ENCODE measurements at regions not wholly inside any gene's neighbourhood (a gene's known extent, or its start where the extent isn't known, plus 50 kb on each side); places are given as distances from the start of the nearest gene placed in this dataset.

GRCh38 chr6:155528982-155529453 is 73.4 kb upstream of the NOX3 start:
- Histone ChIP-seq H3K4me1 (ENCODE audit: control insufficient read depth, insufficient read depth, low read length) (no peaks in the 10 kb centered on the region), H3K27me3 (ENCODE audit: control insufficient read depth, insufficient read depth, low read length) (no peaks in the 10 kb centered on the region), H3K27ac (ENCODE audit: low read length) (no peak overlapping the region), H3K36me3 (ENCODE audit: control insufficient read depth, insufficient read depth, low read length) (no peaks in the 10 kb centered on the region), H3K4me3 (ENCODE audit: low read length) (no peak overlapping the region), H3K9me3 (ENCODE audit: control insufficient read depth, insufficient read depth, low read length) (no peaks in the 10 kb centered on the region)
- no peak for DNase-seq (ENCODE audit: low read depth, low spot score)
- WGBS (ENCODE audit: insufficient coverage, insufficient read length): no CpG with 5 or more reads among the region's 2 CpGs

GRCh38 chr6:155528335-155528734 is 72.7 kb upstream of the NOX3 start:
- Histone ChIP-seq H3K9me3 (ENCODE audit: control insufficient read depth, insufficient read depth, low read length) (no peaks in the 10 kb centered on the region), H3K4me3 (ENCODE audit: low read length) (no peak overlapping the region), H3K36me3 (ENCODE audit: control insufficient read depth, insufficient read depth, low read length) (no peaks in the 10 kb centered on the region), H3K27ac (ENCODE audit: low read length) (no peak overlapping the region), H3K27me3 (ENCODE audit: control insufficient read depth, insufficient read depth, low read length) (no peaks in the 10 kb centered on the region), H3K4me1 (ENCODE audit: control insufficient read depth, insufficient read depth, low read length) (no peaks in the 10 kb centered on the region)
- DNase-seq (ENCODE audit: low read depth, low spot score): no peak
- no CpG with 5 or more reads among the region's 1 CpG for WGBS (ENCODE audit: insufficient coverage, insufficient read length)

- Histone ChIP-seq H3K27ac (ENCODE audit: low read length) (no peak overlapping the region), H3K27me3 (ENCODE audit: control insufficient read depth, insufficient read depth, low read length) (no peaks in the 10 kb centered on the region), H3K4me3 (ENCODE audit: low read length) (no peak overlapping the region), H3K4me1 (ENCODE audit: control insufficient read depth, insufficient read depth, low read length) (no peaks in the 10 kb centered on the region), H3K9me3 (ENCODE audit: control insufficient read depth, insufficient read depth, low read length) (no peaks in the 10 kb centered on the region), H3K36me3 (ENCODE audit: control insufficient read depth, insufficient read depth, low read length) (no peaks in the 10 kb centered on the region)
- WGBS (ENCODE audit: insufficient coverage, insufficient read length): no CpG with 5 or more reads among the region's 3 CpGs
- no peak for DNase-seq (ENCODE audit: low read depth, low spot score)
Observed at GRCh38 chr6:155527443-155527842, 71.8 kb upstream of the NOX3 start.

GRCh38 chr6:155523821-155524651 is 68.4 kb upstream of the NOX3 start:
- Histone ChIP-seq H3K4me1 (ENCODE audit: control insufficient read depth, insufficient read depth, low read length) (no peaks in the 10 kb centered on the region), H3K27ac (ENCODE audit: low read length) (no peak overlapping the region), H3K9me3 (ENCODE audit: control insufficient read depth, insufficient read depth, low read length) (no peaks in the 10 kb centered on the region), H3K27me3 (ENCODE audit: control insufficient read depth, insufficient read depth, low read length) (no peaks in the 10 kb centered on the region), H3K36me3 (ENCODE audit: control insufficient read depth, insufficient read depth, low read length) (no peaks in the 10 kb centered on the region), H3K4me3 (ENCODE audit: low read length) (no peak overlapping the region)
- WGBS (ENCODE audit: insufficient coverage, insufficient read length): no CpG with 5 or more reads among the region's 9 CpGs
- DNase-seq (ENCODE audit: low read depth, low spot score): peak; percentile 31

- no peak for DNase-seq (ENCODE audit: low read depth, low spot score)
- Histone ChIP-seq H3K4me1 (ENCODE audit: control insufficient read depth, insufficient read depth, low read length) (no peaks in the 10 kb centered on the region), H3K27ac (ENCODE audit: low read length) (no peak overlapping the region), H3K9me3 (ENCODE audit: control insufficient read depth, insufficient read depth, low read length) (no peaks in the 10 kb centered on the region), H3K27me3 (ENCODE audit: control insufficient read depth, insufficient read depth, low read length) (no peaks in the 10 kb centered on the region), H3K36me3 (ENCODE audit: control insufficient read depth, insufficient read depth, low read length) (no peaks in the 10 kb centered on the region), H3K4me3 (ENCODE audit: low read length) (no peak overlapping the region)
Observed at GRCh38 chr6:155521719-155522118, 66.1 kb upstream of the NOX3 start.

GRCh38 chr6:155520078-155520477 is 64.4 kb upstream of the NOX3 start:
- Histone ChIP-seq H3K4me1 (ENCODE audit: control insufficient read depth, insufficient read depth, low read length) (no peaks in the 10 kb centered on the region), H3K9me3 (ENCODE audit: control insufficient read depth, insufficient read depth, low read length) (no peaks in the 10 kb centered on the region), H3K4me3 (ENCODE audit: low read length) (no peak overlapping the region), H3K27ac (ENCODE audit: low read length) (no peak overlapping the region), H3K36me3 (ENCODE audit: control insufficient read depth, insufficient read depth, low read length) (no peaks in the 10 kb centered on the region), H3K27me3 (ENCODE audit: control insufficient read depth, insufficient read depth, low read length) (no peaks in the 10 kb centered on the region)
- no peak for DNase-seq (ENCODE audit: low read depth, low spot score)
- no CpG with 5 or more reads among the region's 2 CpGs for WGBS (ENCODE audit: insufficient coverage, insufficient read length)

- no CpG with 5 or more reads among the region's 1 CpG for WGBS (ENCODE audit: insufficient coverage, insufficient read length)
- H3K9me3 ChIP-seq (ENCODE audit: control insufficient read depth, insufficient read depth, low read length): no peaks in the 10 kb centered on the region
- H3K4me3 ChIP-seq (ENCODE audit: low read length): no peak overlapping the region
- no peak overlapping the region for H3K27ac ChIP-seq (ENCODE audit: low read length)
- H3K27me3 ChIP-seq (ENCODE audit: control insufficient read depth, insufficient read depth, low read length): no peaks in the 10 kb centered on the region
- H3K36me3 ChIP-seq (ENCODE audit: control insufficient read depth, insufficient read depth, low read length): no peaks in the 10 kb centered on the region
- H3K4me1 ChIP-seq (ENCODE audit: control insufficient read depth, insufficient read depth, low read length): no peaks in the 10 kb centered on the region
- no peak for DNase-seq (ENCODE audit: low read depth, low spot score)
Observed at GRCh38 chr6:155519176-155519738, 63.6 kb upstream of the NOX3 start.

- Histone ChIP-seq H3K4me3 (ENCODE audit: low read length) (no peak overlapping the region), H3K9me3 (ENCODE audit: control insufficient read depth, insufficient read depth, low read length) (no peaks in the 10 kb centered on the region), H3K27me3 (ENCODE audit: control insufficient read depth, insufficient read depth, low read length) (no peaks in the 10 kb centered on the region), H3K27ac (ENCODE audit: low read length) (no peak overlapping the region), H3K4me1 (ENCODE audit: control insufficient read depth, insufficient read depth, low read length) (no peaks in the 10 kb centered on the region), H3K36me3 (ENCODE audit: control insufficient read depth, insufficient read depth, low read length) (no peaks in the 10 kb centered on the region)
- no CpG with 5 or more reads among the region's 8 CpGs for WGBS (ENCODE audit: insufficient coverage, insufficient read length)
- no peak for DNase-seq (ENCODE audit: low read depth, low spot score)
Observed at GRCh38 chr6:155517294-155517693, 61.7 kb upstream of the NOX3 start.

- DNase-seq (ENCODE audit: low read depth, low spot score): no peak
- no CpG with 5 or more reads among the region's 1 CpG for WGBS (ENCODE audit: insufficient coverage, insufficient read length)
- Histone ChIP-seq H3K27ac (ENCODE audit: low read length) (no peak overlapping the region), H3K27me3 (ENCODE audit: control insufficient read depth, insufficient read depth, low read length) (no peaks in the 10 kb centered on the region), H3K4me3 (ENCODE audit: low read length) (no peak overlapping the region), H3K9me3 (ENCODE audit: control insufficient read depth, insufficient read depth, low read length) (no peaks in the 10 kb centered on the region), H3K36me3 (ENCODE audit: control insufficient read depth, insufficient read depth, low read length) (no peaks in the 10 kb centered on the region), H3K4me1 (ENCODE audit: control insufficient read depth, insufficient read depth, low read length) (no peaks in the 10 kb centered on the region)
Observed at GRCh38 chr6:155510879-155511278, 55.2 kb upstream of the NOX3 start.

- no peak overlapping the region for H3K27ac ChIP-seq (ENCODE audit: low read length)
- no CpG with 5 or more reads among the region's 2 CpGs for WGBS (ENCODE audit: insufficient coverage, insufficient read length)
- H3K9me3 ChIP-seq (ENCODE audit: control insufficient read depth, insufficient read depth, low read length): no peaks in the 10 kb centered on the region
- no peaks in the 10 kb centered on the region for H3K27me3 ChIP-seq (ENCODE audit: control insufficient read depth, insufficient read depth, low read length)
- H3K36me3 ChIP-seq (ENCODE audit: control insufficient read depth, insufficient read depth, low read length): no peaks in the 10 kb centered on the region
- H3K4me1 ChIP-seq (ENCODE audit: control insufficient read depth, insufficient read depth, low read length): no peaks in the 10 kb centered on the region
- H3K4me3 ChIP-seq (ENCODE audit: low read length): no peak overlapping the region
- DNase-seq (ENCODE audit: low read depth, low spot score): no peak
Observed at GRCh38 chr6:155509743-155510475, 54.3 kb upstream of the NOX3 start.
